HG03025 (cell line): ENCODE measurements at regions not wholly inside any gene's neighbourhood (a gene's known extent, or its start where the extent isn't known, plus 50 kb on each side); places are given as distances from the start of the nearest gene placed in this dataset.

Experiments used
- ATAC-seq: cut with Tn5 transposase; IDR thresholded peaks from one replicate; pipeline ENCODE4 v1.9.1; 2021; ENCODE audit warnings: mild to moderate bottlenecking, moderate library complexity; ENCODE audit not compliant: unreplicated experiment, low FRiP score

DNA sequence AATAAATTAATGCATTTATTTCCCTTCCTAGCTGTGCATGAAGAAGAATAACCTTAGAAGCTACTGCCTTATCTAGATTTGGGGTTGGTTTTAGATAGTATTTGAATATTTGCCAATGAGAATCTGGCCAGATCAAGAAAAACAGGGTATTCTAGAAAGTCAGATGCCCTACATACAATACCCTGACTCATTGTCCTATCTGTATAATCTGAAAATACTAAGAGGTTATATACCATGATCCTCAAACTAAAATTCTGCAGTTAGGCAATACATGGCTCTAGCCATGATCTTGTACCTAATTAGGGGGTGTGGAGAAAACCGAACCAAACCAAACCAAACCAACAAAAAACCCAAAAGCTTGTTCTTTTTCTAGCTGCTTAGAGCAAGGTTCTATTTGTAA lies 240.4 kb upstream of the LYZL1 start:
- ATAC-seq, result no peak

GRCh38 chr10:29050081-29050480 lies 238.8 kb upstream of the LYZL1 start:
- no peak for ATAC-seq

- no peak for ATAC-seq
Observed at GRCh38 chr10:29055101-29055500, 233.8 kb upstream of the LYZL1 start.

DNA sequence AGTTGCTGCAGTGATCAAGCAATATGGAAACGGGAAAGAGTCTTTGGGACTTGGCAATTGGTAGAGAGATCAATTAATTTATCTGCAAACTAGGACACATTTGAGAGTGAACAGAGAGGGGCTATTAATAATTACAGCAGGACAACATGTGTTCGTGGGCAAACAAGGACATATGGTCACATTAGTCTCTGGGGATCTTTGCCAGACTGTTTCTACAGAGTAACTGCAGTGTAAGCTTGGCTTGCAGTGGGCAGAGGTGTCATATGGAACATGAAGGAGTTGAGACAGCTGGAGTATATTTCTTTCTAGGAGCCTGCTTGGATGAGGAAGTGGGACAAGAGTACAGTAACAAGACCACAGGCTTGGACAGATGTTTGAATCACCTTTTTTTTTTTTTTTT lies 232.1 kb upstream of the LYZL1 start:
- no peak for ATAC-seq

DNA sequence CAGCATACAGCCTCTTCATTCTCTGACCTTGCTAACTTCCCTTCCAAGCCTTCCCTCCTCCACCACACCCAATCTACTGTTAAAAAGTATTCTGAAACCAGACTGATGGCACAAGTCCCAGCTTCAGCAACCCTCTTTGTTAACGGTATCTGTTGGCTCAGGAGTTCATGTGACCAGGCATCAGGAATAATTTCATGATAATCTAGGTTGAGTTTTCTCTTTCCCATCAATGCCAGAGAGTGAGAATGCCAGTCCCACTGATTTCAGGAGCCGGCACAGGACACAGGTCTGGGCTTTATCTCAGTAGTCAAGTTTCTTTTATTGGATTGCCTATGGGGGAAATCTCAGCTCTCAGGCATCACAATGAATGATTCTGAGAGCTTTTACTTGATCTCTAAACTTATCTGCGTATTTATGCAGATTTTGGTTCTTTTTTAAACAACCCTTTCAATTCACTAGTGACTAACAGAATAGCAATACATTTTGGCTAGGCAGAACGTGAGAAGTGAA lies 231.0 kb upstream of the LYZL1 start:
- no peak for ATAC-seq

GRCh38 chr10:29063806-29064644 lies 224.8 kb upstream of the LYZL1 start:
- ATAC-seq, result no peak

DNA sequence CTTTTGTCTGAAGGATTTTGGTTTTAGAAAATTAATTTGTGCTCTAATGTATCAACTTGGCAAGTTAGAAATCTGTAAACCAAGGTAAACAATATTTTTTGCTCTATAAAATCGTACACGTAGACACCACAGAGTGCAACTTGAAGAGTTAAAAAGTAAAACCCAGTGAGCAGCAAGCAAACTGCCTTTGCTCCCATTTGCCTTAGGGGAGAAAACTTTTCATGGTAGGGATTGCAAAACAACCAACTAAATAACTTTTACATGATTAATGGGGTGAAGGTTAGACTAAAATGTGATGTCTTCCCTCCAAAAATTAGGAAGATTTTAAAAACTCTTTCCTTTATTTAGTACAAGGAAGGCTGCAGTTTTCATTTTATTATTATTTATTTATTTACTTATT lies 224.2 kb upstream of the LYZL1 start:
- no peak for ATAC-seq

- ATAC-seq, result no peak
Observed at GRCh38 chr10:29067161-29067560, 221.7 kb upstream of the LYZL1 start.

DNA sequence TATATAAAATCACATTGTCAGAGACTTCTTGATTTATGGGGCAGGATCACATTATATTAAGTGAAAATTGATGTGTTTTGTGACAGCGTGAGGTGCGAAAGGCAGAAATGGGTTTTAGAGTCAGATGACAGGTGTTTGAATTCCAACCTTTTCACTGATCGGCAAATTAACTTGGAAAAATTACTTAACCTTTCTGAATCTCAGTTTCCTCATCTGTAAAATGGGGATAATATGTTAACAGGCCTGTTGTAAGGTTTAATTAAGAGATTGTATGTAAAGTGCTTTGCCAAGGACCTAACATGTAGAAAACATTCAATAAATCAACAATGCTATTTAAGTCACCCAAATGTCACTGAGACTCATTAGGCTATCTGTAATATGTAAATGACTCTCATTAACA lies 221.2 kb upstream of the LYZL1 start:
- ATAC-seq, result no peak

- ATAC-seq, result no peak
Observed at GRCh38 chr10:29068302-29068701, 220.6 kb upstream of the LYZL1 start.

DNA sequence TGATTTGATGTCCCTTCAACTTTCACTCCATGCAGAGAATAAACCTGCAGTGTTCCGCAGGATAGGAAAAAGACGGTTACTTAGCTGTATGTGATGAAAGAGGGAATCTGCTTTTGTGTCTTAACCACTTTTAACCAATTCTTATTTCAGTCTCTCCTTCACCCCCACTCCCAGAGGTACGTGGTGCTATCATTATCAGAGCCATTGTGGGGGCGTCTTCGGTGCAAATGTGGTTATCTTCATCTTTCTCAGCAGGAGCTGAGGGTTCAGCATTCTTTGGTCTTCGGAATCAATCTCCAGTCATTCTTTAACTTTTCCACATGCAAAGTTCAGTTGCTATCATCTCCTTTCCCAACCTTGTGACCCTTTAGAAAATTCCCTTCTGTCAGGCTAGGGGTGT lies 219.9 kb upstream of the LYZL1 start:
- ATAC-seq, result no peak

GRCh38 chr10:29069941-29070340 lies 218.9 kb upstream of the LYZL1 start:
- ATAC-seq, result no peak

DNA sequence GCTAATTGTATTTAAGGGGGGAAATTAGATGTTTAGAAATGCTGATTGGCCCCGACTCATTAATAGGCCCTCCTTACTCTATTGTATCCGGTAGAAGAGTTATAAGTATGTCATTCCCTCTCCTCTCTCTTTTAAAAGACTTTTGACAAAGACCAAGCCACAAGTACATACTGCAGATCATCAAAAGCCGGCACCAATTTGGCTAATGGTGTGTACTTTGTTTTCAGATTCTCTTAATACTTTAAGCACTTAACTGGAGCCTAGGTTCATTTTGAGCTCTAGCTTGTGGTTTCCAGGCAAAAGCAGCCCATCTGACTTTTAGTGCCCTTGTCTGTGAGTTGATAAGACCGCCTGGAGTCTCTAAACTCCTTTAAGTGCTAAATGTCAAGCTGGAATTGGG lies 210.0 kb upstream of the LYZL1 start:
- ATAC-seq, result no peak

GRCh38 chr10:29081231-29081630 lies 207.6 kb upstream of the LYZL1 start:
- ATAC-seq, result no peak

GRCh38 chr10:29081951-29082685 lies 206.8 kb upstream of the LYZL1 start:
- ATAC-seq, result no peak

GRCh38 chr10:29083096-29083495 lies 205.8 kb upstream of the LYZL1 start:
- ATAC-seq, result no peak

GRCh38 chr10:29084681-29085307 lies 204.1 kb upstream of the LYZL1 start:
- ATAC-seq, result no peak

GRCh38 chr10:29089091-29089490 lies 199.8 kb upstream of the LYZL1 start:
- ATAC-seq, result no peak

- no peak for ATAC-seq
Observed at GRCh38 chr10:29096303-29096824, 192.5 kb upstream of the LYZL1 start.

DNA sequence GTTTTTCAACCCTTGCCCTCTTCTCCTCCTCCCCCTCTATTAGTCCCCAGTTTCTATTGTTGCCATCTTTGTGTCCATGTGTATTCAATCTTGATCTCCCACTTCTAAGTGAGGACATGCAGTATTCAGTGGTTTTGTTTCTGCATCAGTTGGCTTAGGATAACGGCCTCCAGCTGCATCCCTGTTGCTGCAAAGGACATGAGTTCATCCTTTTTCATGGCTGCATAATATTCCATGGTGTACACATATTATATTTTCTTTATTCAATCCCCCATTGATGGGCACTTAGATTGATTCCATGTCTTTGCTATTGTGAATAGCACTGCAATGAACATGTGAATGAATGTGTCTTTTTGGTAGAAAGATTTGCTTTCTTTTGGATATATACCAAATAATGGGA lies 190.4 kb upstream of the LYZL1 start:
- no peak for ATAC-seq

- ATAC-seq, result no peak
Observed at GRCh38 chr10:29099001-29099400, 189.9 kb upstream of the LYZL1 start.
